Vagina (tissue), 2 donors: ENCODE measurements at regions not wholly inside any gene's neighbourhood (a gene's known extent, or its start where the extent isn't known, plus 50 kb on each side); places are given as distances from the start of the nearest gene placed in this dataset.

Experiments
- CTCF ChIP-seq, 3 experiments: fragments of 450-650 bp in 2 of 3; fragments of 200-600 bp in 1 of 3; sonication (generic) in 1 of 3; IDR thresholded peaks; one replicate each; pipeline ENCODE4 v1.5.1; 2017 to 2019; ENCODE audit warnings: antibody characterized with exemption in 3 of 3, mild to moderate bottlenecking in 2 of 3, moderate library complexity in 2 of 3
- POLR2A ChIP-seq, 2 donors: fragments of 450-650 bp; IDR thresholded peaks; one replicate each; pipeline ENCODE4 v1.6.1; 2017; ENCODE audit warnings: antibody characterized with exemption in 2 of 2, mild to moderate bottlenecking in 2 of 2, moderate library complexity in 2 of 2

- TF ChIP-seq CTCF (IDR thresholded peaks at IDR 0.05), result no peak
- TF ChIP-seq POLR2A (IDR thresholded peaks at IDR 0.05), result no peak
These were observed 421.2 kb upstream of the LMCD1 start for GRCh38 chr3:8080464-8080863.
